ENCODE measurements at regions not wholly inside any gene's neighbourhood (a gene's known extent, or its start where the extent isn't known, plus 50 kb on each side); places are given as distances from the start of the nearest gene placed in this dataset.

DNA sequence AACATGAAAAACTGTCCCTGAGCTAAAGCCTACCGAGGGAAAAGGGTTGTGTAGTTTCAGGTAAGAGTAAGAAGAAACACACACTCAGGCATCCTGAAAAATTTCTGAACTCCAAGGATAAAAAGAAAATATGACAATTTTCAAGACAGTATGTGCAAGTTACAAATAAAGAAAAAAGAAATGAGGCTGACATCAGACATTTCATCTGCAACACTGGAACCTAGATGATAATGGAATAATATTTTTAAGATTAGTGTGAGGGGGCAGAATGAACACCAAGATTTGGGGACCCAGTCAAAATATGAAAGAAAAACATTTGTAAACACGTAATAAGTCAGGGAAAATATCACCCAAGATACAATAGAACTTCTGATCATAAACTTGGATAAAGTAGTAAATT is 135.9 kb upstream of the PSMD7 start:
- TF ChIP-seq, protein P1, sequence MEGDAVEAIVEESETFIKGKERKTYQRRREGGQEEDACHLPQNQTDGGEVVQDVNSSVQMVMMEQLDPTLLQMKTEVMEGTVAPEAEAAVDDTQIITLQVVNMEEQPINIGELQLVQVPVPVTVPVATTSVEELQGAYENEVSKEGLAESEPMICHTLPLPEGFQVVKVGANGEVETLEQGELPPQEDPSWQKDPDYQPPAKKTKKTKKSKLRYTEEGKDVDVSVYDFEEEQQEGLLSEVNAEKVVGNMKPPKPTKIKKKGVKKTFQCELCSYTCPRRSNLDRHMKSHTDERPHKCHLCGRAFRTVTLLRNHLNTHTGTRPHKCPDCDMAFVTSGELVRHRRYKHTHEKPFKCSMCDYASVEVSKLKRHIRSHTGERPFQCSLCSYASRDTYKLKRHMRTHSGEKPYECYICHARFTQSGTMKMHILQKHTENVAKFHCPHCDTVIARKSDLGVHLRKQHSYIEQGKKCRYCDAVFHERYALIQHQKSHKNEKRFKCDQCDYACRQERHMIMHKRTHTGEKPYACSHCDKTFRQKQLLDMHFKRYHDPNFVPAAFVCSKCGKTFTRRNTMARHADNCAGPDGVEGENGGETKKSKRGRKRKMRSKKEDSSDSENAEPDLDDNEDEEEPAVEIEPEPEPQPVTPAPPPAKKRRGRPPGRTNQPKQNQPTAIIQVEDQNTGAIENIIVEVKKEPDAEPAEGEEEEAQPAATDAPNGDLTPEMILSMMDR (IDR thresholded peaks at IDR 0.05; ENCODE audit: insufficient read depth, missing control alignments), result no peak
- FAIRE-seq (no peak), DNase-seq (ENCODE audit: insufficient read length, low spot score) (no peak)

DNA sequence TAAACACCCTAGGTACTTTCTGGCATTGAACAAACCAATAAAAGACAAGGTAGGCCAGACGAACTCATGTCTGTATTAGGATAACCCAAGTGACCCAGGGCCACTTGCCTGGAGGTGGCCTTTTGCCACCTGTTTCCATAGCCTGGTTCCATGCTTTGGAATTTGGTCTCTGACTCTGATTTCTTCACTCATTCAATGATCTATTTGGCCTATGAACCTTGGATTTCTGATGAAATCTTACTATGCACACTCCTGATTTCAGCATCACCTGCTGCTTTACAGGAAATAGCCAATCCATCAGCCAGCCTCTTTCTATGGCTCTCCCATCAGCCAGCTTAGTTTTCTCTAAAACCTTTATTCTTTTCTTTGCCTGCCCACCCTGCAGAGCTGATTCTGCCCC is 142.8 kb upstream of the PSMD7 start:
- no peak for FAIRE-seq

DNA sequence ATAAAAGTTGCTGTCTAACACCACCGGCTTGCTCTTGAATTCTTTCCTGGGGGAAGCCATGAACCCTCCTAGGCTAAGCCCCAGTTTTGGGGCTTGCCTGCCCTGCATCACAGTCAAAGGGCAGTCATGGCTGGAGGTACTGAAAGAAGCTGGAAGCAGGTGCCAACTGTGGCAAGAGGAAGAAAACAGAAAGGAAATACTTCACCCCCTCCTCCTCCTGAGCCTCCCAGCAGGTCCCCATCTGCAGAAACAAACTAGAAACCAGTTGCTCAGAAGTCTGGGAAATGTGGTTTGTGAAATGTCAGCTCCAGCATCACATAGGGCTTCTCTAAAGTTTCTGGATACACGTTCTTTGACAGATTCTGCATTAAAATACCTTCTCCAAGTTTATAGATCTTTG is 150.0 kb upstream of the PSMD7 start:
- TF ChIP-seq, protein P1 (IDR thresholded peaks at IDR 0.05; ENCODE audit: insufficient read depth, missing control alignments), result no peak
- no peak for DNase-seq (ENCODE audit: insufficient read length, low spot score)
- FAIRE-seq, result no peak

More for the DNA sequence above, 142.8 kb upstream of the PSMD7 start:
- no peak for DNase-seq (ENCODE audit: insufficient read length, low spot score)
- TF ChIP-seq, protein P1 (IDR thresholded peaks at IDR 0.05; ENCODE audit: insufficient read depth, missing control alignments), result no peak

DNA sequence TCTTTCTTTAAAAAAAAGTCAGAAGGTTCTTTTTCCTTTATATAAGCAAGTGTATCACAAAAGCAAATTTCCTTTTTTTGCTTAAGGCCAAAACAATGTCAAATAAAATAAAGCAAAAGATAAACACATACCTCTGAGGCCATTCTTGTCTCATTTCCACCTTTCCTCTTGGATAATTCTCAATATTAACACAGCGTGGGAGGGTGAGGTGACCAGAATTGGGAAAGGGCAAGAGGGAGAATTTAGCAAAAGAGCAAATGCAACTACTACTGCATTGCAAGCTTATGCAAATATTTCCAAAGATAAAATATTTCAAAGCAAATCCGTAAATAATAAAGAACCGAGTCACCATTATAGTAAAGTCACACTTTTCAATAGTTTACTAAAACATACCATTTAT is 153.4 kb upstream of the PSMD7 start:
- no peak for FAIRE-seq
- DNase-seq (ENCODE audit: insufficient read length, low spot score), result no peak
- TF ChIP-seq, protein P1 (IDR thresholded peaks at IDR 0.05; ENCODE audit: insufficient read depth, missing control alignments), result no peak

DNA sequence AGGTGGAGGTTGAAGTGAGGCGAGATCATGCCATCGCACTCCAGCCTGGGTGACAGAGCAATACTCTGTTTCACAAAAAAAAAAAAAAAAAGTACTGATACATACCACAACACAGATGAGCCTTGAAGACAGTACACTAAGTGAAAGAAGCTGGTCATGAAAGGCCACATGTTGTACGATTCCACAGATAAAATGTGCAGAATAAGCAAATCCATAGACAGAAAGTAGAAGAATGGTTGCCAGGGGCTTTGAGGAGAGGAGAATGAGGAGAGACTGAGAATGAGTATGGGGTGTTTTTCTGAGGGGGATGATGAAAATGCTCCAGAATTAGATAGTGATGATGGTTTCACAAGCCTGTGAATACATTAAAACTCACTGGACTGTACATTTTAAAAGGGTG is 155.6 kb upstream of the PSMD7 start:
- DNase-seq (ENCODE audit: insufficient read length, low spot score) (no peak), FAIRE-seq (no peak)
- TF ChIP-seq, protein P1 (IDR thresholded peaks at IDR 0.05; ENCODE audit: insufficient read depth, missing control alignments), result no peak

DNA sequence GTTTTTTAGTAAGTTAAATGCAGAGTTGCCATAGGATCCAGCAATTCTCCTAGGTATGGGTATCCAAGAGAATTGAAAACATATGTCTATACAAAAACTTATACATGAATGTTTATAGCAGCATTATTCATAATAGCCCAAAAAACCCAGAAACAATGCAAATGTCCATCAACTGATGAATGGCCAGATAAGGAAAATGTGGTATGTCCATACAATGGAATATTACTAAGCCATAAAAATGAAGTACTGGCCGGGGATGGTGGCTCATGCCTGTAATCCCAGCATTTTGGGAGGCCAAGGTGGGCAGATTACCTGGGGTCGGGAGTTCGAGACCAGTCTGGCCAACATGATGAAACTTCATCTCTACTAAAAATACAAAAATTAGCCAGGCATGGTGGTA is 156.1 kb upstream of the PSMD7 start:
- FAIRE-seq (no peak), DNase-seq (ENCODE audit: insufficient read length, low spot score) (no peak)
- TF ChIP-seq, protein P1 (IDR thresholded peaks at IDR 0.05; ENCODE audit: insufficient read depth, missing control alignments), result no peak

DNA sequence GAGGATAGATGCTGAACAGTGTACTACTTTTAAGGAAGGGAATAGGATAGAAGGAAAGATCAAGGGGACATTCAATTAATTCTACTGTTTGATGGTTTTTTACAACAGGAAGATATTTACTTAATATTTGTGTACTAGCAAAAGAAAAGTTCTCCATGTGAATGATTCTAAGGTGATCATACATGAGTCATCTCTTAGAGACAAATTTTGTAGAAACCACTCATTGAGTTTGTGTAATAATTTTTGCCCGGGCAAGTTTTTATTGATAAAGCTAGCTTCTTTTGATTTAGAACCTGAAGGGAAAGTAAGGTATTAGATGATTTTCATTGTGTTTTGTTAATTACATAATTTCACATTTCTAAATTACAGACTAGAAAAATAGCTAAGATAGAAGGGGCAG is 172.8 kb upstream of the PSMD7 start:
- no peak for DNase-seq (ENCODE audit: insufficient read length, low spot score)
- TF ChIP-seq, protein P1 (IDR thresholded peaks at IDR 0.05; ENCODE audit: insufficient read depth, missing control alignments), result no peak
- no peak for FAIRE-seq
